OCI-LY1 (cell line): ENCODE measurements at regions not wholly inside any gene's neighbourhood (a gene's known extent, or its start where the extent isn't known, plus 50 kb on each side); places are given as distances from the start of the nearest gene placed in this dataset.

ENCODE experiments used
- H2AFZ ChIP-seq: fragments of 200-600 bp; sonication (generic), shearing (Covaris generic); 2 replicates; pipeline ENCODE4 v1.6.0; 2014; ENCODE audit warnings: antibody characterized with exemption, mild to moderate bottlenecking, low read length
- H3F3A ChIP-seq: fragments of 200-600 bp; sonication (generic), shearing (Covaris generic); 2 replicates; pipeline ENCODE4 v1.6.0; 2014; ENCODE audit warnings: mild to moderate bottlenecking, antibody characterized with exemption, low read length, moderate library complexity; ENCODE audit not compliant: insufficient read depth
- H3K27ac ChIP-seq: fragments of 200-600 bp; sonication (generic); 2 replicates; pipeline ENCODE4 v1.5.1; 2014; ENCODE audit warnings: low read length, mixed run types, mild to moderate bottlenecking, low read depth; ENCODE audit not compliant: poor library complexity, severe bottlenecking
- H3K27me3 ChIP-seq: fragments of 200-600 bp; sonication (generic); 2 replicates; pipeline ENCODE4 v1.6.0; 2014; ENCODE audit warnings: antibody characterized with exemption, mild to moderate bottlenecking, low read length, moderate library complexity; ENCODE audit not compliant: insufficient read depth
- H3K36me3 ChIP-seq: fragments of 200-600 bp; sonication (generic); 2 replicates; pipeline ENCODE4 v1.6.1; 2014; ENCODE audit warnings: mild to moderate bottlenecking, antibody characterized with exemption, low read length, moderate library complexity, mixed read lengths; ENCODE audit not compliant: insufficient read depth
- H3K4me1 ChIP-seq: fragments of 200-600 bp; sonication (generic); 2 replicates; pipeline ENCODE4 v1.5.1; 2014; ENCODE audit warnings: mild to moderate bottlenecking, low read length, moderate library complexity; ENCODE audit not compliant: insufficient read depth, severe bottlenecking
- H3K4me2 ChIP-seq: fragments of 200-600 bp; sonication (generic), shearing (Covaris generic); 2 replicates; pipeline ENCODE4 v1.6.1; 2014; ENCODE audit warnings: low read length
- H3K4me3 ChIP-seq: fragments of 200-600 bp; sonication (generic); 2 replicates; pipeline ENCODE4 v1.5.1; 2014; ENCODE audit warnings: low read length, low read depth, mild to moderate bottlenecking, mixed read lengths; ENCODE audit not compliant: poor library complexity, severe bottlenecking
- H3K79me2 ChIP-seq: fragments of 200-600 bp; shearing (Covaris generic); 2 replicates; pipeline ENCODE4 v1.6.1; 2016; ENCODE audit warnings: mixed run types, low read length, mixed read lengths; ENCODE audit not compliant: insufficient read depth
- H3K9ac ChIP-seq: fragments of 200-600 bp; sonication (generic), shearing (Covaris generic); 2 replicates; pipeline ENCODE4 v1.6.1; 2014; ENCODE audit warnings: mild to moderate bottlenecking, low read length, mixed read lengths
- H3K9me2 ChIP-seq: fragments of 200-600 bp; sonication (generic), shearing (Covaris generic); 2 replicates; pipeline ENCODE4 v1.6.1; 2014; ENCODE audit warnings: low read depth, mild to moderate bottlenecking, low read length, mixed read lengths
- H3K9me3 ChIP-seq: fragments of 200-600 bp; shearing (Covaris generic); 2 replicates; pipeline ENCODE4 v1.6.1; 2014; ENCODE audit warnings: low read length, mixed read lengths
- H4K20me1 ChIP-seq: fragments of 200-600 bp; sonication (generic), shearing (Covaris generic); 2 replicates; pipeline ENCODE4 v1.6.0; 2016; ENCODE audit warnings: mild to moderate bottlenecking, low read length; ENCODE audit not compliant: insufficient read depth
- EZH2 ChIP-seq: fragments of 200-600 bp; sonication (generic), shearing (Covaris generic); IDR thresholded peaks from 2 replicates; pipeline ENCODE4 v1.8.0; 2017; ENCODE audit warnings: borderline replicate concordance, mixed run types, mild to moderate bottlenecking, antibody characterized with exemption, low read length, moderate library complexity, mixed read lengths
- TF ChIP-seq, protein P1 (sequence below): fragments of 200-600 bp; sonication (generic), shearing (Covaris generic); IDR thresholded peaks from 2 replicates; pipeline ENCODE4 v1.5.1; 2017; ENCODE audit warnings: mild to moderate bottlenecking, antibody characterized with exemption, low read length, moderate library complexity, mixed read lengths

- TF ChIP-seq, protein P1, sequence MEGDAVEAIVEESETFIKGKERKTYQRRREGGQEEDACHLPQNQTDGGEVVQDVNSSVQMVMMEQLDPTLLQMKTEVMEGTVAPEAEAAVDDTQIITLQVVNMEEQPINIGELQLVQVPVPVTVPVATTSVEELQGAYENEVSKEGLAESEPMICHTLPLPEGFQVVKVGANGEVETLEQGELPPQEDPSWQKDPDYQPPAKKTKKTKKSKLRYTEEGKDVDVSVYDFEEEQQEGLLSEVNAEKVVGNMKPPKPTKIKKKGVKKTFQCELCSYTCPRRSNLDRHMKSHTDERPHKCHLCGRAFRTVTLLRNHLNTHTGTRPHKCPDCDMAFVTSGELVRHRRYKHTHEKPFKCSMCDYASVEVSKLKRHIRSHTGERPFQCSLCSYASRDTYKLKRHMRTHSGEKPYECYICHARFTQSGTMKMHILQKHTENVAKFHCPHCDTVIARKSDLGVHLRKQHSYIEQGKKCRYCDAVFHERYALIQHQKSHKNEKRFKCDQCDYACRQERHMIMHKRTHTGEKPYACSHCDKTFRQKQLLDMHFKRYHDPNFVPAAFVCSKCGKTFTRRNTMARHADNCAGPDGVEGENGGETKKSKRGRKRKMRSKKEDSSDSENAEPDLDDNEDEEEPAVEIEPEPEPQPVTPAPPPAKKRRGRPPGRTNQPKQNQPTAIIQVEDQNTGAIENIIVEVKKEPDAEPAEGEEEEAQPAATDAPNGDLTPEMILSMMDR, result no peak
- TF ChIP-seq EZH2, result no peak
- Histone ChIP-seq H3K4me2 (no peak overlapping the region), H3K9me2 (no peaks in the 10 kb centered on the region), H4K20me1 (no peaks in the 10 kb centered on the region), H3K27ac (no peak overlapping the region), H3K4me1 (no peaks in the 10 kb centered on the region), H3K36me3 (no peaks in the 10 kb centered on the region), H3K9ac (no peak overlapping the region), H2AFZ (no peak overlapping the region), H3F3A (no peaks in the 10 kb centered on the region), H3K27me3 (no peaks in the 10 kb centered on the region), H3K9me3 (no peaks in the 10 kb centered on the region), H3K4me3 (no peak overlapping the region), H3K79me2 (no peaks in the 10 kb centered on the region)
Observed at GRCh38 chr4:163790231-163790630, 295.7 kb downstream of the TMA16 start.

GRCh38 chr4:163795885-163796284 is 301.4 kb downstream of the TMA16 start:
- H3K79me2 ChIP-seq, result no peaks in the 10 kb centered on the region
- H3K27me3 ChIP-seq, result no peaks in the 10 kb centered on the region
- H2AFZ ChIP-seq, result no peak overlapping the region
- H4K20me1 ChIP-seq, result no peaks in the 10 kb centered on the region
- no peaks in the 10 kb centered on the region for H3K9me3 ChIP-seq
- TF ChIP-seq, protein P1, result no peak
- no peak for TF ChIP-seq EZH2
- no peaks in the 10 kb centered on the region for H3K9me2 ChIP-seq
- H3F3A ChIP-seq, result no peaks in the 10 kb centered on the region
- no peak overlapping the region for H3K27ac ChIP-seq
- H3K36me3 ChIP-seq, result no peaks in the 10 kb centered on the region
- H3K9ac ChIP-seq, result no peak overlapping the region
- H3K4me1 ChIP-seq, result no peaks in the 10 kb centered on the region
- H3K4me2 ChIP-seq, result no peak overlapping the region
- no peak overlapping the region for H3K4me3 ChIP-seq

- no peak overlapping the region for H3K4me3 ChIP-seq
- no peak overlapping the region for H3K9ac ChIP-seq
- H3F3A ChIP-seq, result no peaks in the 10 kb centered on the region
- H3K27ac ChIP-seq, result no peak overlapping the region
- H3K4me2 ChIP-seq, result no peak overlapping the region
- H3K79me2 ChIP-seq, result no peaks in the 10 kb centered on the region
- no peak overlapping the region for H2AFZ ChIP-seq
- H4K20me1 ChIP-seq, result no peaks in the 10 kb centered on the region
- H3K9me2 ChIP-seq, result no peaks in the 10 kb centered on the region
- no peak for TF ChIP-seq EZH2
- TF ChIP-seq, protein P1, result no peak
- no peaks in the 10 kb centered on the region for H3K36me3 ChIP-seq
- H3K27me3 ChIP-seq, result no peaks in the 10 kb centered on the region
- H3K4me1 ChIP-seq, result no peaks in the 10 kb centered on the region
- no peaks in the 10 kb centered on the region for H3K9me3 ChIP-seq
Observed at GRCh38 chr4:163804001-163804400, 309.5 kb downstream of the TMA16 start.
